HL-60 (cell line): ENCODE measurements at regions not wholly inside any gene's neighbourhood (a gene's known extent, or its start where the extent isn't known, plus 50 kb on each side); places are given as distances from the start of the nearest gene placed in this dataset.
"Not testable (repeated sequence)": the region's sequence is repeated elsewhere in the genome, so short reads cannot be mapped to it uniquely, and the experiment has no call there.

Experiments used
- DNase-seq, 2 experiments: peaks; one replicate each; pipeline ENCODE4 v3.0.0-alpha.2; 2010 to 2020; ENCODE audit warnings: low read depth in 1 of 2, low spot score in 1 of 2
- H3K27ac ChIP-seq: fragments of 250-450 bp; sonication (Bioruptor Pico); replicated peaks from 2 replicates; pipeline ENCODE4 v1.5.1; 2020; ENCODE audit warnings: mild to moderate bottlenecking, moderate library complexity
- H3K27me3 ChIP-seq: fragments of 250-450 bp; sonication (Bioruptor Pico); 2 replicates; pipeline ENCODE4 v1.5.1; 2021; ENCODE audit warnings: mild to moderate bottlenecking, moderate library complexity; ENCODE audit not compliant: insufficient read depth, poor library complexity, severe bottlenecking
- H3K4me3 ChIP-seq: replicated peaks from 2 replicates; pipeline ENCODE4 v1.5.1; 2011; ENCODE audit warnings: mild to moderate bottlenecking, control low read depth, low read length; ENCODE audit not compliant: insufficient read depth
- GABPA ChIP-seq: IDR thresholded peaks from 2 replicates; pipeline ENCODE4 v1.6.1; 2012; ENCODE audit warnings: low read depth
- POLR2AphosphoS5 ChIP-seq: IDR thresholded peaks from 2 replicates; pipeline ENCODE4 v1.6.1; 2012; ENCODE audit warnings: low read depth
- SPI1 ChIP-seq: IDR thresholded peaks from 2 replicates; pipeline ENCODE4 v1.6.1; 2012; ENCODE audit warnings: low read depth, mild to moderate bottlenecking, borderline replicate concordance
- TF ChIP-seq, protein P1 (sequence below): IDR thresholded peaks from 2 replicates; pipeline ENCODE4 v1.6.1; 2012; ENCODE audit warnings: low read depth; ENCODE audit not compliant: insufficient replicate concordance
- TF ChIP-seq, protein P2 (sequence below): IDR thresholded peaks from one replicate; pipeline ENCODE4 v1.5.1; 2011; ENCODE audit warnings: low read length, control low read depth, inconsistent platforms; ENCODE audit not compliant: insufficient read depth

GRCh38 chr4:22607382-22607781, 85.4 kb upstream of the GBA3 start:
- no peaks in the 10 kb centered on the region for H3K27me3 ChIP-seq
- peak; percentile 55 to 87 for DNase-seq
- TF ChIP-seq SPI1 = peak; percentile 40; the same call in 1 of the 2 replicates
- peak; percentile 73 for TF ChIP-seq GABPA
- TF ChIP-seq POLR2AphosphoS5 = no peak
- TF ChIP-seq, protein P1, sequence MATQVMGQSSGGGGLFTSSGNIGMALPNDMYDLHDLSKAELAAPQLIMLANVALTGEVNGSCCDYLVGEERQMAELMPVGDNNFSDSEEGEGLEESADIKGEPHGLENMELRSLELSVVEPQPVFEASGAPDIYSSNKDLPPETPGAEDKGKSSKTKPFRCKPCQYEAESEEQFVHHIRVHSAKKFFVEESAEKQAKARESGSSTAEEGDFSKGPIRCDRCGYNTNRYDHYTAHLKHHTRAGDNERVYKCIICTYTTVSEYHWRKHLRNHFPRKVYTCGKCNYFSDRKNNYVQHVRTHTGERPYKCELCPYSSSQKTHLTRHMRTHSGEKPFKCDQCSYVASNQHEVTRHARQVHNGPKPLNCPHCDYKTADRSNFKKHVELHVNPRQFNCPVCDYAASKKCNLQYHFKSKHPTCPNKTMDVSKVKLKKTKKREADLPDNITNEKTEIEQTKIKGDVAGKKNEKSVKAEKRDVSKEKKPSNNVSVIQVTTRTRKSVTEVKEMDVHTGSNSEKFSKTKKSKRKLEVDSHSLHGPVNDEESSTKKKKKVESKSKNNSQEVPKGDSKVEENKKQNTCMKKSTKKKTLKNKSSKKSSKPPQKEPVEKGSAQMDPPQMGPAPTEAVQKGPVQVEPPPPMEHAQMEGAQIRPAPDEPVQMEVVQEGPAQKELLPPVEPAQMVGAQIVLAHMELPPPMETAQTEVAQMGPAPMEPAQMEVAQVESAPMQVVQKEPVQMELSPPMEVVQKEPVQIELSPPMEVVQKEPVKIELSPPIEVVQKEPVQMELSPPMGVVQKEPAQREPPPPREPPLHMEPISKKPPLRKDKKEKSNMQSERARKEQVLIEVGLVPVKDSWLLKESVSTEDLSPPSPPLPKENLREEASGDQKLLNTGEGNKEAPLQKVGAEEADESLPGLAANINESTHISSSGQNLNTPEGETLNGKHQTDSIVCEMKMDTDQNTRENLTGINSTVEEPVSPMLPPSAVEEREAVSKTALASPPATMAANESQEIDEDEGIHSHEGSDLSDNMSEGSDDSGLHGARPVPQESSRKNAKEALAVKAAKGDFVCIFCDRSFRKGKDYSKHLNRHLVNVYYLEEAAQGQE = no peak
- TF ChIP-seq, protein P2, sequence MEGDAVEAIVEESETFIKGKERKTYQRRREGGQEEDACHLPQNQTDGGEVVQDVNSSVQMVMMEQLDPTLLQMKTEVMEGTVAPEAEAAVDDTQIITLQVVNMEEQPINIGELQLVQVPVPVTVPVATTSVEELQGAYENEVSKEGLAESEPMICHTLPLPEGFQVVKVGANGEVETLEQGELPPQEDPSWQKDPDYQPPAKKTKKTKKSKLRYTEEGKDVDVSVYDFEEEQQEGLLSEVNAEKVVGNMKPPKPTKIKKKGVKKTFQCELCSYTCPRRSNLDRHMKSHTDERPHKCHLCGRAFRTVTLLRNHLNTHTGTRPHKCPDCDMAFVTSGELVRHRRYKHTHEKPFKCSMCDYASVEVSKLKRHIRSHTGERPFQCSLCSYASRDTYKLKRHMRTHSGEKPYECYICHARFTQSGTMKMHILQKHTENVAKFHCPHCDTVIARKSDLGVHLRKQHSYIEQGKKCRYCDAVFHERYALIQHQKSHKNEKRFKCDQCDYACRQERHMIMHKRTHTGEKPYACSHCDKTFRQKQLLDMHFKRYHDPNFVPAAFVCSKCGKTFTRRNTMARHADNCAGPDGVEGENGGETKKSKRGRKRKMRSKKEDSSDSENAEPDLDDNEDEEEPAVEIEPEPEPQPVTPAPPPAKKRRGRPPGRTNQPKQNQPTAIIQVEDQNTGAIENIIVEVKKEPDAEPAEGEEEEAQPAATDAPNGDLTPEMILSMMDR = peak; percentile 48
- H3K27ac ChIP-seq = peak overlapping the region; percentile 54
- no peak overlapping the region for H3K4me3 ChIP-seq

DNA sequence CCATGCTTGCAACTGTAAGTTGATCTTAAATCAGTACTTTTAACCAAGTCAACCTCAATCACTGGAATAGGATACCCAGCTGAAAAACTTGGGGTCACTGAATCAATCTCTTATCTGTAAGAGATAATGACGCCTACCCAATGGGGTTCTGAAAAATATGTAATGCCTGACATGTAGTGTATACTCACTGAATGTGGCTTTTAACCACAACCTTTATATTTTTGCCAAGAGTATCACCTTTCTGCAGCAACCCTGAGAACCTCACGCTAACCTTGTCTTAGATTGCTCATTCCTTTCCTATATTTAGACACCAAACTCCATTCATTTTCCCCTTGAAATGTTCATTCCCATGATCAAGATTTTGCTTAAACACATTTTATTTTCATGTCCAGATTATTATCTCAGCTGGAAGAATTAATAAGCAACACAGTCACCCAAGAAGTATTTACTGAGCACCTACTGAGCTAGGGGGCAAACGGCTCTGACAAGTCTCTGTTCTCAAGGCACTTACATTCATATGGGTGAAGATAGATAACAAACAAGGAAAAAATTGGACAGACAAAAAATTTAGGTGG, 82.7 kb upstream of the GBA3 start:
- H3K27me3 ChIP-seq, DNase-seq, H3K4me3 ChIP-seq, H3K27ac ChIP-seq: not testable (repeated sequence)

DNA sequence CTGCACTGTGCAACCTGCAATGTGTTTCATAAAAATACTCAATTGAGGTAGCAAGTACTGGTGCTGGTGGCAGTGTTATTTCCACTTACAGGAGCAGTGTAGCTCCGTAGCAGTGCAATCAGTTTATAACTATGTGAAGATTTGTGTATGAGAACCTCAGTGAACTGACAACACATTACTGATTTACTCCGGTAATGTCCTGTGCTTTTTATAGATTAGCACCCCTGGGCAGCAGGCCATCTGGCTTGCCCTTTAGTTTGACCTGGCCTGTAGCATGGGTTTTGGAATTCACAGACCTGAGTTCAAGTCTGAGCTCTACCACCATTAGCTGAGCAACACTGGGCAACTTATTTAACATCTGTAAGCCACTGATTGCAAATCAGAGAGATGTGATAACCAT, 78.6 kb upstream of the GBA3 start:
- no peak overlapping the region for H3K27ac ChIP-seq
- no peak overlapping the region for H3K4me3 ChIP-seq
- TF ChIP-seq SPI1 (no peak), POLR2AphosphoS5 (no peak), GABPA (no peak)
- TF ChIP-seq, protein P1 = no peak
- TF ChIP-seq, protein P2 = no peak
- no peak for DNase-seq
- no peaks in the 10 kb centered on the region for H3K27me3 ChIP-seq

DNA sequence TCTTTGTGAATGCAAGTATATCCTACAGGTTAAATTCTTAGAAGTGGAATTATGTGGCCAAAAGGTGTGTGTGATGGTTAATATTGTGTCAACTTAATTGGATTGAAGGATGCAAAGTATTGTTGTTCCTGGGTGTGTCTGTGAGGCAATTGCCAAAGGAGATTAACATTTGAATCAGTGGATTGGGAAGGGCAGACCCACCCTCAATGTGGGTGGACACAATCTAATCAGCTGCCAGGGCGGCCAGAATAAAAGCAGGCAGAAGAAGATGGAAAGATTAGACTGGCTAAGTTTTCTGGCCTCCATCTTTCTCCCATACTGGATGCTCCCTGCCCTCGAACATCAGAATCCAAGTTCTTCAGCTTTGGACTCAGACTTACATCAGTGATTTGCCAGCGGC, 76.2 kb upstream of the GBA3 start:
- Histone ChIP-seq H3K27ac (no peak overlapping the region), H3K27me3 (no peaks in the 10 kb centered on the region), H3K4me3 (no peak overlapping the region)
- TF ChIP-seq SPI1 = no peak
- TF ChIP-seq, protein P1 = no peak
- no peak for DNase-seq

DNA sequence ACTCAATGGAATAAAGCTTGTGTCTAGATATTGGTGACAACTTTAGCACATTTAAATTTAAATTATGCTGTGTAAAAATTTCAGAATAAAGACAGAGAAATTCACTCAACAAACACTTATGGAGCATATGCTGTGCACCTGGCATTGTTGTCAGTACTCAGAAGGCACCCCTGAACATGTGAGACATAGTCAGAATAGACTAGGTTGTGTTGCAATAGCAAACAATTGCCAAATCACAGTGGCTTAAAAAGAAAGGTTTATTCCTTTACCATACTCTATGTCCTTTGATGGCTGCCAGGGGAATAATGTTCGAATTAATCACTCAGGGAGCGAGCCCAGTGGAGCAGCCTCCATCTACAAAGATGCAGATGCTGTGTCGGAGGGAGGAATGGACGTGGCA, 72.6 kb upstream of the GBA3 start:
- H3K27ac ChIP-seq, DNase-seq, H3K27me3 ChIP-seq, H3K4me3 ChIP-seq: not testable (repeated sequence)

DNA sequence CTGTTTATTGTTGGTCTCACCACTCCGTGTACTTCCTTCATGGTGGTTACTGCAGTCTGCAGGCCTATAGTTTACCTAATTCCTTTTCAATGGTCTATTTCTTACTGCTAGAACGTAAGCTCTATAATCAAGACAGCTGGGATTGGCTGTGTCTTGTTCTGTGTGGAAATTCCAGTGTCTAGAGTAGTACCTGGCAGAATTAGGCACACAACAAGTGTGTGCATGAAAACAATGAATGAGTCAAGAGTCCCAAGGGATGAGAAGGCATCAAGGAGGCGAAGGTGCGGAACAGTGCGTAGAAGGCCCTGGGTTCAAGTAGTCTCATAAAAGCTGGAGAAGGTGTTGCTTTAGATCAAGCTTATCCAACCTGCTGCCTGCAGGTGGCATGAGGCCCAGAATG, 70.8 kb upstream of the GBA3 start:
- not testable (repeated sequence) for H3K4me3 ChIP-seq, DNase-seq, H3K27me3 ChIP-seq, H3K27ac ChIP-seq

DNA sequence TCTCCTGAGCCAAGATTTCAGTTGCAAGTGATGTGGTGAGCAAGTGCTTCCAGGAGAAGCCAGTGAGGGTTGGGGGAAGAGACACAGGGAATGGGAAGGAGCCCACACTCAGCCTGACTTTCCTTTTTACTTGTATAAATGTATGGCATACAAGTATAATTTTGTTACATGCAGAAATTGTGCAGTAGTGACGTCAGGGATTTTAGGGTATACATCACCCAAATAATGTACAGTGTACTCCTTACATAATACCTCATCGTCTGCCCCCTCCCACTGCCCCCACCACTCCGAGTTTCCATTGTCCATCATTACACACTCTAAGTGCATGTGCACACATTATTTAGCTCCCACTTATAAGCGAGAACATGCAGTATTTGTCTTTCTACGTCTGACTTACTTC, 68.7 kb upstream of the GBA3 start:
- H3K4me3 ChIP-seq, DNase-seq, H3K27me3 ChIP-seq, H3K27ac ChIP-seq: not testable (repeated sequence)
